ENCODE measurements at regions not wholly inside any gene's neighbourhood (a gene's known extent, or its start where the extent isn't known, plus 50 kb on each side); places are given as distances from the start of the nearest gene placed in this dataset.

DNA sequence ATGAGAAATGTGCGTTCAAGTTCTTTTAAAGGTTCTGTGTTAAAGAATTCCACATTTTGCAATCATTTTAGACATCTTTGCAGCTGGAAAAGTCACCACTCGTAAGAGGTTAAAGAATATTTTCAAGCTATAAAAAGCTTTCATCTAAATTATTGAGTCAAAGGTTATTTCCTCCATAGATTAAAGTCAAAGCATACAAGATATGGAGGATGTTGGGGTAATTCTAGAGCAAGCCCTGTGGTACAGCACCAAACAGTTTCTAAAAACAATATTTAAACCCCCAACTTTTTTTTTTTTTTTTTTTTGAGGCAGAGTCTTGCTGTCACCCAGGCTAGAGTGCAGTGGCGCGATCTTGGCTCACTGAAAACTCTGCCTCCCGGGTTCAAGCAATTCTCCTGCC is 1299.8 kb upstream of the TMEM132C start:
- TF ChIP-seq, protein P1, sequence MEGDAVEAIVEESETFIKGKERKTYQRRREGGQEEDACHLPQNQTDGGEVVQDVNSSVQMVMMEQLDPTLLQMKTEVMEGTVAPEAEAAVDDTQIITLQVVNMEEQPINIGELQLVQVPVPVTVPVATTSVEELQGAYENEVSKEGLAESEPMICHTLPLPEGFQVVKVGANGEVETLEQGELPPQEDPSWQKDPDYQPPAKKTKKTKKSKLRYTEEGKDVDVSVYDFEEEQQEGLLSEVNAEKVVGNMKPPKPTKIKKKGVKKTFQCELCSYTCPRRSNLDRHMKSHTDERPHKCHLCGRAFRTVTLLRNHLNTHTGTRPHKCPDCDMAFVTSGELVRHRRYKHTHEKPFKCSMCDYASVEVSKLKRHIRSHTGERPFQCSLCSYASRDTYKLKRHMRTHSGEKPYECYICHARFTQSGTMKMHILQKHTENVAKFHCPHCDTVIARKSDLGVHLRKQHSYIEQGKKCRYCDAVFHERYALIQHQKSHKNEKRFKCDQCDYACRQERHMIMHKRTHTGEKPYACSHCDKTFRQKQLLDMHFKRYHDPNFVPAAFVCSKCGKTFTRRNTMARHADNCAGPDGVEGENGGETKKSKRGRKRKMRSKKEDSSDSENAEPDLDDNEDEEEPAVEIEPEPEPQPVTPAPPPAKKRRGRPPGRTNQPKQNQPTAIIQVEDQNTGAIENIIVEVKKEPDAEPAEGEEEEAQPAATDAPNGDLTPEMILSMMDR (conservative IDR thresholded peaks at IDR 0.05): no peak
- no peak for TF ChIP-seq ZFX (IDR thresholded peaks at IDR 0.05)
